A549 (cell line): ENCODE measurements at regions not wholly inside any gene's neighbourhood (a gene's known extent, or its start where the extent isn't known, plus 50 kb on each side); places are given as distances from the start of the nearest gene placed in this dataset.

ENCODE experiments used
- CEBPB ChIP-seq, 2 experiments: fragments of >200 bp in 1 of 2; sonication (Bioruptor Twin) in 1 of 2; formaldehyde crosslinking in 1 of 2; IDR thresholded peaks; 2 replicates each; pipeline ENCODE4 v1.6.1; 2012 to 2016
- CHD4 ChIP-seq: fragments of 200-600 bp; sonication (generic); IDR thresholded peaks from 2 replicates; pipeline ENCODE4 v1.6.1; 2016; ENCODE audit warnings: antibody characterized with exemption, mild to moderate bottlenecking, borderline replicate concordance
- EP300 ChIP-seq, 2 experiments: fragments of >200 bp; sonication (Bioruptor Twin); formaldehyde crosslinking; IDR thresholded peaks; 2 replicates in 1 of 2; 3 replicates in 1 of 2; pipeline ENCODE4 v1.6.1; 2016 to 2017
- MYC ChIP-seq: IDR thresholded peaks from 2 replicates; pipeline ENCODE4 v1.6.1; 2012; ENCODE audit warnings: mild to moderate bottlenecking, inconsistent platforms, low read length, improper control_type of control experiment, borderline replicate concordance
- POLR2A ChIP-seq: IDR thresholded peaks from 2 replicates; pipeline ENCODE4 v1.6.1; 2012; ENCODE audit warnings: mild to moderate bottlenecking, low read length
- TF ChIP-seq, protein P1 (sequence below): fragments of >200 bp; sonication (Bioruptor Twin); formaldehyde crosslinking; IDR thresholded peaks from 3 replicates; pipeline ENCODE4 v1.5.1; 2016

DNA sequence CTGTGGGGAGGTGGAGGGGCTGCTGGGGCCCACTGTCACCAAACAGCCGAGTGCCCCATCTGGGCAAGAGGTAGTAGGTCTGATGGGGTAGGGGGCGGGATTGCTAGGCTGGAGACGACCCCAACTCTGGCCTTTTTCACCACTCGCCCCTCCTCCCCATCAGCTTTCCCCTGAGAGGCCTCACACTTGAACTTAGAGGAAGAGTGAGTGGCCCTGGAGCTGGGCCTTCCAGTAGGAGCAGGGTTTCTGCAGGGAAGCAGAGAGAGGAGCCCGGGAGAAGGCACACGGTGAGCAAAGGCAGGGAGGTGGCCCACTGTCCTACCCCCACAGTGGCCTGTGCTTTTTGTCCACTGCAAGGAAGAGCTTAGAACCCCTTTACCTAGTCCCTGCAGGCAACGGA is 111.9 kb upstream of the WNT4 start:
- TF ChIP-seq, protein P1, sequence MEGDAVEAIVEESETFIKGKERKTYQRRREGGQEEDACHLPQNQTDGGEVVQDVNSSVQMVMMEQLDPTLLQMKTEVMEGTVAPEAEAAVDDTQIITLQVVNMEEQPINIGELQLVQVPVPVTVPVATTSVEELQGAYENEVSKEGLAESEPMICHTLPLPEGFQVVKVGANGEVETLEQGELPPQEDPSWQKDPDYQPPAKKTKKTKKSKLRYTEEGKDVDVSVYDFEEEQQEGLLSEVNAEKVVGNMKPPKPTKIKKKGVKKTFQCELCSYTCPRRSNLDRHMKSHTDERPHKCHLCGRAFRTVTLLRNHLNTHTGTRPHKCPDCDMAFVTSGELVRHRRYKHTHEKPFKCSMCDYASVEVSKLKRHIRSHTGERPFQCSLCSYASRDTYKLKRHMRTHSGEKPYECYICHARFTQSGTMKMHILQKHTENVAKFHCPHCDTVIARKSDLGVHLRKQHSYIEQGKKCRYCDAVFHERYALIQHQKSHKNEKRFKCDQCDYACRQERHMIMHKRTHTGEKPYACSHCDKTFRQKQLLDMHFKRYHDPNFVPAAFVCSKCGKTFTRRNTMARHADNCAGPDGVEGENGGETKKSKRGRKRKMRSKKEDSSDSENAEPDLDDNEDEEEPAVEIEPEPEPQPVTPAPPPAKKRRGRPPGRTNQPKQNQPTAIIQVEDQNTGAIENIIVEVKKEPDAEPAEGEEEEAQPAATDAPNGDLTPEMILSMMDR = no peak
- TF ChIP-seq CEBPB (IDR thresholded peaks at IDR 0.05) = no peak
- no peak for TF ChIP-seq MYC
- no peak for TF ChIP-seq EP300 (IDR thresholded peaks at IDR 0.05)
- no peak for TF ChIP-seq POLR2A
- TF ChIP-seq CHD4 = no peak
